Mesendoderm (in vitro differentiated cells): ENCODE measurements at regions not wholly inside any gene's neighbourhood (a gene's known extent, or its start where the extent isn't known, plus 50 kb on each side); places are given as distances from the start of the nearest gene placed in this dataset.

ENCODE experiments used
- DNase-seq: peaks from one replicate; pipeline ENCODE4 v3.0.0; 2013
- H2AK5ac ChIP-seq: 2 replicates; pipeline ENCODE4 v1.6.1; 2013; ENCODE audit warnings: low read length, inconsistent platforms
- H2BK120ac ChIP-seq: 2 replicates; pipeline ENCODE4 v1.6.1; 2013; ENCODE audit warnings: low read depth, mild to moderate bottlenecking, low read length, moderate library complexity, mixed read lengths
- H2BK15ac ChIP-seq: replicated peaks from 2 replicates; pipeline ENCODE4 v1.6.1; 2013; ENCODE audit warnings: low read depth, mild to moderate bottlenecking, moderate library complexity
- H2BK5ac ChIP-seq: 2 replicates; pipeline ENCODE4 v1.6.1; 2013; ENCODE audit warnings: low read length, inconsistent platforms
- H3K18ac ChIP-seq: 2 replicates; pipeline ENCODE4 v1.6.1; 2013; ENCODE audit warnings: mild to moderate bottlenecking, low read length, mixed read lengths
- H3K23ac ChIP-seq: one replicate; pipeline ENCODE4 v1.6.1; 2013; ENCODE audit warnings: low read length
- H3K27ac ChIP-seq: 2 replicates; pipeline ENCODE4 v1.5.1; 2013; ENCODE audit warnings: low read depth, mild to moderate bottlenecking, inconsistent platforms, low read length, moderate library complexity
- H3K27me3 ChIP-seq: 2 replicates; pipeline ENCODE4 v1.6.1; 2013; ENCODE audit warnings: low read length, control low read depth, mild to moderate bottlenecking, inconsistent platforms; ENCODE audit not compliant: insufficient read depth, poor library complexity
- H3K36me3 ChIP-seq: 2 replicates; pipeline ENCODE4 v1.6.1; 2013; ENCODE audit warnings: low read length, inconsistent platforms; ENCODE audit not compliant: control insufficient read depth, insufficient read depth
- H3K4ac ChIP-seq: one replicate; pipeline ENCODE4 v1.6.1; 2013; ENCODE audit warnings: low read depth, mild to moderate bottlenecking, low read length, moderate library complexity
- H3K4me1 ChIP-seq: 2 replicates; pipeline ENCODE4 v1.6.1; 2013; ENCODE audit warnings: low read depth, low read length, inconsistent platforms; ENCODE audit not compliant: control insufficient read depth
- H3K4me2 ChIP-seq: 2 replicates; pipeline ENCODE4 v1.6.1; 2013; ENCODE audit warnings: low read length
- H3K4me3 ChIP-seq: 2 replicates; pipeline ENCODE4 v1.5.1; 2013; ENCODE audit warnings: mild to moderate bottlenecking, low read length
- H3K56ac ChIP-seq: one replicate; pipeline ENCODE4 v1.6.1; 2013; ENCODE audit warnings: low read length
- H3K79me1 ChIP-seq: 2 replicates; pipeline ENCODE4 v1.6.1; 2013; ENCODE audit warnings: low read length, inconsistent platforms
- H3K79me2 ChIP-seq: 2 replicates; pipeline ENCODE4 v1.6.1; 2013; ENCODE audit warnings: mild to moderate bottlenecking, low read length; ENCODE audit not compliant: control insufficient read depth, insufficient read depth
- H3K9ac ChIP-seq: 2 replicates; pipeline ENCODE4 v1.6.1; 2013; ENCODE audit warnings: low read length, inconsistent platforms
- H4K5ac ChIP-seq: one replicate; pipeline ENCODE4 v1.6.1; 2013; ENCODE audit warnings: low read length
- H4K8ac ChIP-seq: one replicate; pipeline ENCODE4 v1.6.1; 2013; ENCODE audit warnings: low read depth, mild to moderate bottlenecking, control low read depth, low read length, moderate library complexity
- WGBS: extraction: QIAGEN DNeasy Blood & Tissue Kit; methylation state at CpG from one replicate; pipeline ENCODE4 v1.1.7; 2013; ENCODE audit warnings: low lambda C conversion rate, missing lambda C conversion rate; ENCODE audit not compliant: insufficient coverage; ENCODE audit errors: extremely low coverage; 5-methylcytosine and 5-hydroxymethylcytosine counted together

DNA sequence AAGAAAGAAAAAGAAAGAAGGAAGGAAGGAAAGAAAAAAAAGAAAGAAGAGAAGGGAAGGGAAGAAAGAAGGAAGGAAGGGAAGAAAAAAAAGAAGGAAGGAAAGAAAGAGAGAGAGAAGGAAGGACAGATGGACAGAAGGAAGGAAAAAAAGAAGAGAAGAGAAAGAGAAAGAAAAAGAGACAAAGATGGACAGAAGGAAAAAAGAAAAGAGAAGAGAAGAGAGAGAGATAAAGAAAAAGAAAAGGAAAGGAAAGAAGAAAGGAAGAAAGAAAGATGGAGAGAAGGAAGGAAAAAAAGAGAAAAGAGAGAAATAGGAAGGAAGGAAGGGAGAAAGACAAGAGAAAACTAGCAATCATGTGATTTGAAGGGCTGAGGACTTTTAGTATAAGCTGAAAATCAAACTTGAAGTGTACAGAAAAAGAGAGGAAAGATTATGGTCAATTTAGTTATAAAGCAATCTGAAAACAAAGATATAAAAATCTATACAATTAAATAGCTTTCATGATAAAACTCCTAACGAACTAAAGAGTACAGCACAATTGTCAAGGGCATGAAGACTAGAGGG lies 115.3 kb downstream of the LTN1 start:
- no peak overlapping the region for H3K4me2 ChIP-seq
- H3K4me3 ChIP-seq, result no peak overlapping the region
- H3K27ac ChIP-seq, result no peak overlapping the region
- H3K79me1 ChIP-seq, result no peaks in the 10 kb centered on the region
- no peaks in the 10 kb centered on the region for H3K4me1 ChIP-seq
- H3K4ac ChIP-seq, result no peak overlapping the region
- H3K18ac ChIP-seq, result no peak overlapping the region
- DNase-seq, result no peak
- no peaks in the 10 kb centered on the region for H3K79me2 ChIP-seq
- no peak overlapping the region for H4K5ac ChIP-seq
- no peak overlapping the region for H3K56ac ChIP-seq
- no peak overlapping the region for H4K8ac ChIP-seq
- no peak overlapping the region for H2BK5ac ChIP-seq
- H2BK15ac ChIP-seq, result no peak overlapping the region
- no peak overlapping the region for H3K9ac ChIP-seq
- no peaks in the 10 kb centered on the region for H3K27me3 ChIP-seq
- no CpG with 5 or more reads among the region's 1 CpG for WGBS
- H3K36me3 ChIP-seq, result peaks cover 2% of the 10 kb centered on the region
- H2AK5ac ChIP-seq, result no peak overlapping the region
- H2BK120ac ChIP-seq, result no peak overlapping the region
- H3K23ac ChIP-seq, result no peak overlapping the region

DNA sequence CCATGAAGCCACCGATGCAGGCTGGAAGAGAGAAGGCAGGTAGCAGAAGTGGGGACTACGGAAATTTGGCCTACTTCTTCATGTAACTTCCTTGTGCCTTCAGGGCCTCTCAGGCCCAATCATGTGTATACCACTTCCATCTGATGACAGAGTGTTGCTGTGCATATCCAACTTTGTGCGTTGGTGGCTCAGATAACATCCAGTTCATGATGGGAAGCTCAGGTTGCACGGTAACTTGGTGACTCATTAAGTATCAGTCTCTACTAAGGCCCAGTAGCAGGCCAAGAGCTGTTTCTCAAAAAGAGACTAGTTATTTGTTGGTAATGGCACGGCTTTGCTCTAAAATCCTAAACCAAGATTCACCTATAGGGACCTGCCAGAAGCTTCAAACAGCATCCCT lies 117.6 kb downstream of the LTN1 start:
- H2BK120ac ChIP-seq, result no peak overlapping the region
- no peaks in the 10 kb centered on the region for H3K4me1 ChIP-seq
- H3K18ac ChIP-seq, result no peak overlapping the region
- H4K5ac ChIP-seq, result no peak overlapping the region
- no peak overlapping the region for H3K9ac ChIP-seq
- no peak for DNase-seq
- peaks cover 2% of the 10 kb centered on the region for H3K36me3 ChIP-seq
- H3K79me2 ChIP-seq, result no peaks in the 10 kb centered on the region
- no peak overlapping the region for H3K4me2 ChIP-seq
- no peak overlapping the region for H3K23ac ChIP-seq
- H3K56ac ChIP-seq, result no peak overlapping the region
- H3K4me3 ChIP-seq, result no peak overlapping the region
- H2AK5ac ChIP-seq, result no peak overlapping the region
- H3K79me1 ChIP-seq, result no peaks in the 10 kb centered on the region
- H3K27ac ChIP-seq, result no peak overlapping the region
- no peak overlapping the region for H2BK15ac ChIP-seq
- no peak overlapping the region for H2BK5ac ChIP-seq
- no peak overlapping the region for H4K8ac ChIP-seq
- H3K27me3 ChIP-seq, result no peaks in the 10 kb centered on the region
- WGBS, result no CpG with 5 or more reads among the region's 5 CpGs
- H3K4ac ChIP-seq, result no peak overlapping the region

- no peak overlapping the region for H2BK15ac ChIP-seq
- no peaks in the 10 kb centered on the region for H3K79me1 ChIP-seq
- H3K56ac ChIP-seq, result no peak overlapping the region
- H3K27ac ChIP-seq, result no peak overlapping the region
- peaks cover 2% of the 10 kb centered on the region for H3K36me3 ChIP-seq
- no peak overlapping the region for H3K23ac ChIP-seq
- H3K4me3 ChIP-seq, result no peak overlapping the region
- no peak overlapping the region for H3K9ac ChIP-seq
- no peak overlapping the region for H3K4me2 ChIP-seq
- no peak overlapping the region for H2AK5ac ChIP-seq
- H3K18ac ChIP-seq, result no peak overlapping the region
- no CpG with 5 or more reads among the region's 5 CpGs for WGBS
- no peak overlapping the region for H2BK5ac ChIP-seq
- no peaks in the 10 kb centered on the region for H3K27me3 ChIP-seq
- no peaks in the 10 kb centered on the region for H3K79me2 ChIP-seq
- H3K4me1 ChIP-seq, result no peaks in the 10 kb centered on the region
- no peak for DNase-seq
- no peak overlapping the region for H3K4ac ChIP-seq
- H4K5ac ChIP-seq, result no peak overlapping the region
- H4K8ac ChIP-seq, result no peak overlapping the region
- no peak overlapping the region for H2BK120ac ChIP-seq
Measured at GRCh38 chr21:28872218-28872617, 120.5 kb downstream of the LTN1 start.

DNA sequence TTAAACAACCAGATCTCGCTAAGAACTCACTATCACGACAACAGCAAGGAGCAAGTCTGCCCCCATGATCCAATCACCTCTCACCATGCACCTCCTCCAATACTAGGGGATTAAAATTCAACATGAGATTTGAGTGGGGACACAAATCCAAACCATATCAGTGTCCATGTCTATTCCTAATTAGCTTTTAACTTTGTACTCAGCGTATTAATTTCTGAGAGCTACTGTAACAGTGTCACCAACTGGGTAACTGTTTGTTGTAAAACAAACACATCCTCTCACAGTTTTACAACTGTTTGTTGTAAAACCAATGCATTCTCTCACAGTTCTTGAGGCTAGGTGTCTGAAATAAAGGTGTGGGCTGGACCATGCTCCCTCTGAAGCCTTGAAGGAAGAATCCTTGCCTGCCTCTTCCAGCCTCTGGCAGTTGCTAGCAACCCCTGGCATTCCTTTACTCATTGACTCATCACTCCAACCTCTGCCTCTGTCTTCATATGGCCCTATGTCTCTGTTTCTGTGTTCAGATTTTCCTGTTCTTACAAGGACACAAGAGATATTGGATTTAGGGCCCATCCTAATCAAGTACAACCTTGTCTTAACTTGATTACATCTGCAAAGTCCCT lies 121.2 kb downstream of the LTN1 start:
- no peak overlapping the region for H3K18ac ChIP-seq
- H2BK5ac ChIP-seq, result no peak overlapping the region
- H3K4me2 ChIP-seq, result no peak overlapping the region
- no peak overlapping the region for H3K27ac ChIP-seq
- H2BK15ac ChIP-seq, result no peak overlapping the region
- H3K4me1 ChIP-seq, result no peaks in the 10 kb centered on the region
- no peaks in the 10 kb centered on the region for H3K79me2 ChIP-seq
- H2BK120ac ChIP-seq, result no peak overlapping the region
- no peak overlapping the region for H3K4ac ChIP-seq
- no peak overlapping the region for H2AK5ac ChIP-seq
- no peaks in the 10 kb centered on the region for H3K27me3 ChIP-seq
- no peak overlapping the region for H3K56ac ChIP-seq
- WGBS, result no CpG with 5 or more reads among the region's 3 CpGs
- no peak overlapping the region for H3K4me3 ChIP-seq
- no peak overlapping the region for H4K5ac ChIP-seq
- H3K79me1 ChIP-seq, result no peaks in the 10 kb centered on the region
- H4K8ac ChIP-seq, result no peak overlapping the region
- no peak overlapping the region for H3K23ac ChIP-seq
- peaks cover 2% of the 10 kb centered on the region for H3K36me3 ChIP-seq
- no peak for DNase-seq
- H3K9ac ChIP-seq, result no peak overlapping the region

DNA sequence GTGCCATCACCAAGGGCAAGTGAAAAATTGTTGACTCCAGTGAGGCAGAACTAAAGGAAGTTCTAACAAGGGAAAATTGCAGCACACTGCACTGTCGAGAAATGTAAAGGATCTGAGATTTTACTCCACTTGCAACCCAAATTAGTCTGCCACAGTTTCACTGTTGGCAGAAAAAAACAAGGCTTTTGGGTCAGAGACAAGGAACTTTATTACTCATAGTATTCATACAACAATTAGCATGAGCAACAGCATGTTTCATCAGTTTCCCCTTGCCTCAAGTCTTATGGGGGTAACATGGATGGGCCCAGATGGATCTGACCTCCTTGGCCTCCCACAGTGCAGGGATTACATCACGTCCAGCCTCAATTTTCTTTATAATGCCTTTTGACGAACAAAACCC lies 125.3 kb downstream of the LTN1 start:
- Histone ChIP-seq H4K8ac (no peak overlapping the region), H2BK5ac (no peak overlapping the region), H3K4me3 (no peak overlapping the region), H3K4me2 (no peak overlapping the region), H3K27ac (no peak overlapping the region), H3K79me1 (no peaks in the 10 kb centered on the region), H2AK5ac (no peak overlapping the region), H2BK15ac (no peak overlapping the region), H3K56ac (no peak overlapping the region), H3K27me3 (no peaks in the 10 kb centered on the region), H3K4ac (no peak overlapping the region), H3K18ac (no peak overlapping the region), H3K79me2 (no peaks in the 10 kb centered on the region), H3K36me3 (no peaks in the 10 kb centered on the region), H2BK120ac (no peak overlapping the region), H4K5ac (no peak overlapping the region), H3K4me1 (no peaks in the 10 kb centered on the region), H3K9ac (no peak overlapping the region), H3K23ac (no peak overlapping the region)
- DNase-seq, result no peak
- no CpG with 5 or more reads among the region's 3 CpGs for WGBS
